GM12875 (cell line): ENCODE measurements at regions not wholly inside any gene's neighbourhood (a gene's known extent, or its start where the extent isn't known, plus 50 kb on each side); places are given as distances from the start of the nearest gene placed in this dataset.

Experiments
- H3K4me3 ChIP-seq: one replicate; pipeline ENCODE4 v1.5.1; 2011; ENCODE audit warnings: low read depth, low read length, control low read depth
- TF ChIP-seq, protein P1 (sequence below): IDR thresholded peaks from 2 replicates; pipeline ENCODE4 v1.5.1; 2011; ENCODE audit warnings: low read depth, mild to moderate bottlenecking, control low read depth, inconsistent platforms, low read length, moderate library complexity, borderline replicate concordance; ENCODE audit not compliant: insufficient read depth

DNA sequence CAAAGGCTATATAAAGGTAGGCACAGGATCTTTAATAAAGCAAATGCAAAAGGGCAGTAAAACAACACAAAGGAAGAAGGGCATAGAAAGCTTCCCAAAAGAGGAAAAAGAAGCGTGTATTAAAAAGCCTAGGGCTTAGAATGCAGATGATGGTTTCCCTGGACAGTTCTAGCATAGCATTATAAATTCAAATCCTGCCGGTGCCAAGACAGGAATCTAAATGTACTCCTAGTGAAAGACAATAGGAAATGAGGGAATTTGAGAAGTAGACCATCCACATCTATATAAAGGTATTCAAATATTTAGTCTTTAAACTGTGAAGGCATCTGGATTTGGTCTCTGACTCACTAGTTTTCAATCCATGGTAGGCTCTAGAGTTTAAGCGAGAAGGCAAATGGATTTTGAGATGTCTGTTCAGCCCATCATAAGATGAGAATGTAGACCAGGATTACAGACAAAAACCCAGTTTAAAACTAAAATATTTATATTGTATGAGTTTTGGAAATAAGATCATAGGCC is 431.8 kb downstream of the TBL1XR1 start:
- H3K4me3 ChIP-seq: no peak overlapping the region
- TF ChIP-seq, protein P1, sequence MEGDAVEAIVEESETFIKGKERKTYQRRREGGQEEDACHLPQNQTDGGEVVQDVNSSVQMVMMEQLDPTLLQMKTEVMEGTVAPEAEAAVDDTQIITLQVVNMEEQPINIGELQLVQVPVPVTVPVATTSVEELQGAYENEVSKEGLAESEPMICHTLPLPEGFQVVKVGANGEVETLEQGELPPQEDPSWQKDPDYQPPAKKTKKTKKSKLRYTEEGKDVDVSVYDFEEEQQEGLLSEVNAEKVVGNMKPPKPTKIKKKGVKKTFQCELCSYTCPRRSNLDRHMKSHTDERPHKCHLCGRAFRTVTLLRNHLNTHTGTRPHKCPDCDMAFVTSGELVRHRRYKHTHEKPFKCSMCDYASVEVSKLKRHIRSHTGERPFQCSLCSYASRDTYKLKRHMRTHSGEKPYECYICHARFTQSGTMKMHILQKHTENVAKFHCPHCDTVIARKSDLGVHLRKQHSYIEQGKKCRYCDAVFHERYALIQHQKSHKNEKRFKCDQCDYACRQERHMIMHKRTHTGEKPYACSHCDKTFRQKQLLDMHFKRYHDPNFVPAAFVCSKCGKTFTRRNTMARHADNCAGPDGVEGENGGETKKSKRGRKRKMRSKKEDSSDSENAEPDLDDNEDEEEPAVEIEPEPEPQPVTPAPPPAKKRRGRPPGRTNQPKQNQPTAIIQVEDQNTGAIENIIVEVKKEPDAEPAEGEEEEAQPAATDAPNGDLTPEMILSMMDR: no peak

DNA sequence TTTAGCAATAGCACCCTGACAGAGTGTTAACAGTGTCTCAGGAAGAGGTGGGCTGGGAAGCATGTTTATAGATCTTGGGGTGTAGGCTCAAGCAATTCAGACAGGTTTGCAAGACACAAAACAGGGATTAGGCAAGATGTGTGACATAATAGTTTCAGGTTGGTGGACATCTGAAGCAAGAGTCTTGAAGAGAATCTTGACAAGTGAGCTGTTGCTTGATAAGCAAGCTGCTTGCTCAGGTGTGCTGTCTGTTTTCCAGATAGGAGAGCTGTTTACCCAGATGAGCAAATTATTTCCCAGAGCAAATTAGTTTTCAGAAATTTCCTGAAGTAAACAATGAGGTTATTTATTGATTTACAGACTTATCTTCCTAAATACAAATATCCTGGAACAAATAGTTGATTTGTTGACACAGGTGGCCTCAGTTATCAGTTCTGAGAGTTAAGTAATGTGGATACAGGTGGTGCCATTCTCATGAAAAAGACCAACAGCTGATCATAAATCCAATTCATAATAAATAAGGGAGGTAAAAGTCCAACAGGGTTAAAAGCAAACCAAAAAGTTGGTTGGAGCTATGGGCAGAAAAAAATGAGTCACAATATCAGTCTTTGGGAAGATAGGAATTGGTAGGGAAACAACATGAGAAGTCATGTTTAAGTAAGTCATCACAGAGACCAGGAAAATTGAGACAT is 437.3 kb downstream of the TBL1XR1 start:
- TF ChIP-seq, protein P1: no peak
- no peak overlapping the region for H3K4me3 ChIP-seq

DNA sequence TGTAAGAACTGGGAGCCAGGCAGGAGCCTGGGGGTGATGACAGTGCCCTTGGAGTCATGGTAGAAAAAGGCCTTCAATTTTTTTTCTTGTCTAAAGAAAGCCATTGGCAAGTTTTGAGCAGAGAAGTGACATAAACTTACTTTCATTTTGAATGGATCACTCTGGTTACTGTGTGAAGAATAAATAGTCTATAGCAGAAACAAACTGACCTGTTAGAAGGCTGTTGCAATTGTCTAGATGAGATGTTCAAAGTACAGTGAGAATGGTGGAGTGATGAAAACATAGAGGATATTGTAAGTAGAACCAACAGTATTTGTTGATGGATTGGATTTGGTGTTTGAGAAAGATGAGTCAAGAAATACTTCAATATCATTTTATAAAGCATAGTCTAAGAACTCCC is 439.9 kb downstream of the TBL1XR1 start:
- TF ChIP-seq, protein P1: no peak
- no peak overlapping the region for H3K4me3 ChIP-seq

DNA sequence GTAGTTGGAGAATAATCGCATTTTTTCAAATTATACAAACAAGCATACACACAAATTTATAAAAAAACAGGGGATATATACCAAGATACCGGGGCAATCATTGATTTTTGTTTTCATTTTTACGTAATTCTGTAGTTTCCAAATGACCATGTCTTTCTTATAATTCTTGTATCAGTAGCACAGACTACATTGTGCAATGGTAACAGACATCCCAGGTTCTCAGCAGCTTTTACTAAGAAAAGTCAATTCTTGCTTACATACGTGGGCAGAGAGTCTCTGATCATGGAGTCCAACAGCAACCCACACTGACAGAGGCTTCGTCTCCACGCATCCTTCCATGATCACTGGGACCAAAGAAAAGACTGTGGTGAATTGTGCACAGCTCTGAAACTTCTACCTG is 441.3 kb downstream of the TBL1XR1 start:
- H3K4me3 ChIP-seq: no peak overlapping the region
- TF ChIP-seq, protein P1: no peak

GRCh38 chr3:176755552-176755951 is 441.7 kb downstream of the TBL1XR1 start:
- TF ChIP-seq, protein P1: no peak
- H3K4me3 ChIP-seq: no peak overlapping the region

- no peak overlapping the region for H3K4me3 ChIP-seq
- TF ChIP-seq, protein P1: no peak
Observed at GRCh38 chr3:176741664-176742047, 455.6 kb downstream of the TBL1XR1 start.
